ENCODE measurements at regions not wholly inside any gene's neighbourhood (a gene's known extent, or its start where the extent isn't known, plus 50 kb on each side); places are given as distances from the start of the nearest gene placed in this dataset.
"Not testable (repeated sequence)": the region's sequence is repeated elsewhere in the genome, so short reads cannot be mapped to it uniquely, and the experiment has no call there.

- peaks cover 7% of the 10 kb centered on the region for H3K27me3 ChIP-seq (ENCODE audit: control insufficient read depth, insufficient read depth, low read length)
- no peak overlapping the region for H3K27ac ChIP-seq (ENCODE audit: low read depth, low read length)
- no peaks in the 10 kb centered on the region for H3K9me3 ChIP-seq (ENCODE audit: control insufficient read depth, insufficient read depth, low read depth, low read length)
- H3K9ac ChIP-seq (ENCODE audit: low read length): no peak overlapping the region
- no peaks in the 10 kb centered on the region for H3K4me1 ChIP-seq (ENCODE audit: control insufficient read depth, insufficient read depth, low read length)
- H3K4me3 ChIP-seq (ENCODE audit: low read depth, low read length): no peak overlapping the region
- H3K36me3 ChIP-seq (ENCODE audit: control insufficient read depth, insufficient read depth, low read length): no peaks in the 10 kb centered on the region
These were observed 161.5 kb downstream of the TMEM132E start for GRCh38 chr17:34740565-34741520.

- Histone ChIP-seq H3K9ac (ENCODE audit: low read length) (no peak overlapping the region), H3K27me3 (ENCODE audit: control insufficient read depth, insufficient read depth, low read length) (peaks cover 12% of the 10 kb centered on the region), H3K4me1 (ENCODE audit: control insufficient read depth, insufficient read depth, low read length) (no peaks in the 10 kb centered on the region), H3K27ac (ENCODE audit: low read depth, low read length) (no peak overlapping the region), H3K36me3 (ENCODE audit: control insufficient read depth, insufficient read depth, low read length) (no peaks in the 10 kb centered on the region), H3K9me3 (ENCODE audit: control insufficient read depth, insufficient read depth, low read depth, low read length) (no peaks in the 10 kb centered on the region), H3K4me3 (ENCODE audit: low read depth, low read length) (no peak overlapping the region)
These were observed 160.0 kb downstream of the TMEM132E start for GRCh38 chr17:34739386-34739785.

GRCh38 chr17:34737673-34738072 is 158.3 kb downstream of the TMEM132E start:
- not testable (repeated sequence) for H3K9me3 ChIP-seq (ENCODE audit: control insufficient read depth, insufficient read depth, low read depth, low read length); H3K4me3 ChIP-seq (ENCODE audit: low read depth, low read length); H3K9ac ChIP-seq (ENCODE audit: low read length); H3K4me1 ChIP-seq (ENCODE audit: control insufficient read depth, insufficient read depth, low read length); H3K36me3 ChIP-seq (ENCODE audit: control insufficient read depth, insufficient read depth, low read length); H3K27ac ChIP-seq (ENCODE audit: low read depth, low read length)
- H3K27me3 ChIP-seq (ENCODE audit: control insufficient read depth, insufficient read depth, low read length): peaks cover 12% of the 10 kb centered on the region

GRCh38 chr17:34736611-34737010 is 157.2 kb downstream of the TMEM132E start:
- Histone ChIP-seq H3K36me3 (ENCODE audit: control insufficient read depth, insufficient read depth, low read length) (no peaks in the 10 kb centered on the region), H3K9me3 (ENCODE audit: control insufficient read depth, insufficient read depth, low read depth, low read length) (peaks cover 2% of the 10 kb centered on the region; the same call in 1 of the 2 replicates), H3K27me3 (ENCODE audit: control insufficient read depth, insufficient read depth, low read length) (peaks cover 12% of the 10 kb centered on the region), H3K27ac (ENCODE audit: low read depth, low read length) (no peak overlapping the region), H3K4me1 (ENCODE audit: control insufficient read depth, insufficient read depth, low read length) (no peaks in the 10 kb centered on the region), H3K9ac (ENCODE audit: low read length) (no peak overlapping the region), H3K4me3 (ENCODE audit: low read depth, low read length) (no peak overlapping the region)

GRCh38 chr17:34733333-34733732 is 154.0 kb downstream of the TMEM132E start:
- no peak overlapping the region for H3K4me3 ChIP-seq (ENCODE audit: low read depth, low read length)
- no peak overlapping the region for H3K27ac ChIP-seq (ENCODE audit: low read depth, low read length)
- H3K9me3 ChIP-seq (ENCODE audit: control insufficient read depth, insufficient read depth, low read depth, low read length): peaks cover 7% of the 10 kb centered on the region; the same call in 1 of the 2 replicates
- H3K36me3 ChIP-seq (ENCODE audit: control insufficient read depth, insufficient read depth, low read length): no peaks in the 10 kb centered on the region
- no peaks in the 10 kb centered on the region for H3K4me1 ChIP-seq (ENCODE audit: control insufficient read depth, insufficient read depth, low read length)
- H3K27me3 ChIP-seq (ENCODE audit: control insufficient read depth, insufficient read depth, low read length): peaks cover 12% of the 10 kb centered on the region
- no peak overlapping the region for H3K9ac ChIP-seq (ENCODE audit: low read length)

GRCh38 chr17:34730816-34731215 is 151.4 kb downstream of the TMEM132E start:
- Histone ChIP-seq H3K27ac (ENCODE audit: low read depth, low read length) (no peak overlapping the region), H3K9ac (ENCODE audit: low read length) (no peak overlapping the region), H3K9me3 (ENCODE audit: control insufficient read depth, insufficient read depth, low read depth, low read length) (peaks cover 7% of the 10 kb centered on the region; the same call in 1 of the 2 replicates), H3K4me1 (ENCODE audit: control insufficient read depth, insufficient read depth, low read length) (no peaks in the 10 kb centered on the region), H3K27me3 (ENCODE audit: control insufficient read depth, insufficient read depth, low read length) (peaks cover 5% of the 10 kb centered on the region; the same call in 1 of the 2 replicates), H3K4me3 (ENCODE audit: low read depth, low read length) (no peak overlapping the region), H3K36me3 (ENCODE audit: control insufficient read depth, insufficient read depth, low read length) (no peaks in the 10 kb centered on the region)

- Histone ChIP-seq H3K36me3 (ENCODE audit: control insufficient read depth, insufficient read depth, low read length) (no peaks in the 10 kb centered on the region), H3K9ac (ENCODE audit: low read length) (no peak overlapping the region), H3K27ac (ENCODE audit: low read depth, low read length) (no peak overlapping the region), H3K27me3 (ENCODE audit: control insufficient read depth, insufficient read depth, low read length) (no peaks in the 10 kb centered on the region; the same call in 1 of the 2 replicates), H3K4me1 (ENCODE audit: control insufficient read depth, insufficient read depth, low read length) (no peaks in the 10 kb centered on the region), H3K9me3 (ENCODE audit: control insufficient read depth, insufficient read depth, low read depth, low read length) (peaks cover 7% of the 10 kb centered on the region; the same call in 1 of the 2 replicates), H3K4me3 (ENCODE audit: low read depth, low read length) (no peak overlapping the region)
These were observed 149.5 kb downstream of the TMEM132E start for GRCh38 chr17:34728771-34729310.

- H3K9ac ChIP-seq (ENCODE audit: low read length): no peak overlapping the region
- H3K36me3 ChIP-seq (ENCODE audit: control insufficient read depth, insufficient read depth, low read length): no peaks in the 10 kb centered on the region
- H3K4me1 ChIP-seq (ENCODE audit: control insufficient read depth, insufficient read depth, low read length): no peaks in the 10 kb centered on the region
- no peaks in the 10 kb centered on the region; the same call in 1 of the 2 replicates for H3K27me3 ChIP-seq (ENCODE audit: control insufficient read depth, insufficient read depth, low read length)
- H3K4me3 ChIP-seq (ENCODE audit: low read depth, low read length): no peak overlapping the region
- H3K9me3 ChIP-seq (ENCODE audit: control insufficient read depth, insufficient read depth, low read depth, low read length): peaks cover 7% of the 10 kb centered on the region; the same call in 1 of the 2 replicates
- no peak overlapping the region for H3K27ac ChIP-seq (ENCODE audit: low read depth, low read length)
These were observed 148.2 kb downstream of the TMEM132E start for GRCh38 chr17:34727601-34728000.

GRCh38 chr17:34726536-34727384 is 147.4 kb downstream of the TMEM132E start:
- no peak overlapping the region for H3K4me3 ChIP-seq (ENCODE audit: low read depth, low read length)
- no peaks in the 10 kb centered on the region for H3K36me3 ChIP-seq (ENCODE audit: control insufficient read depth, insufficient read depth, low read length)
- peaks cover 6% of the 10 kb centered on the region; the same call in 1 of the 2 replicates for H3K9me3 ChIP-seq (ENCODE audit: control insufficient read depth, insufficient read depth, low read depth, low read length)
- H3K9ac ChIP-seq (ENCODE audit: low read length): no peak overlapping the region
- no peaks in the 10 kb centered on the region; the same call in 1 of the 2 replicates for H3K27me3 ChIP-seq (ENCODE audit: control insufficient read depth, insufficient read depth, low read length)
- H3K27ac ChIP-seq (ENCODE audit: low read depth, low read length): no peak overlapping the region
- no peaks in the 10 kb centered on the region for H3K4me1 ChIP-seq (ENCODE audit: control insufficient read depth, insufficient read depth, low read length)

GRCh38 chr17:34725725-34726124 is 146.3 kb downstream of the TMEM132E start:
- H3K9me3 ChIP-seq (ENCODE audit: control insufficient read depth, insufficient read depth, low read depth, low read length): no peaks in the 10 kb centered on the region
- H3K36me3 ChIP-seq (ENCODE audit: control insufficient read depth, insufficient read depth, low read length): no peaks in the 10 kb centered on the region
- no peak overlapping the region for H3K4me3 ChIP-seq (ENCODE audit: low read depth, low read length)
- H3K27me3 ChIP-seq (ENCODE audit: control insufficient read depth, insufficient read depth, low read length): no peaks in the 10 kb centered on the region; the same call in 1 of the 2 replicates
- H3K4me1 ChIP-seq (ENCODE audit: control insufficient read depth, insufficient read depth, low read length): no peaks in the 10 kb centered on the region
- H3K9ac ChIP-seq (ENCODE audit: low read length): no peak overlapping the region
- H3K27ac ChIP-seq (ENCODE audit: low read depth, low read length): no peak overlapping the region
